HEK293T (cell line): ENCODE measurements at regions not wholly inside any gene's neighbourhood (a gene's known extent, or its start where the extent isn't known, plus 50 kb on each side); places are given as distances from the start of the nearest gene placed in this dataset.
"Not testable (repeated sequence)": the region's sequence is repeated elsewhere in the genome, so short reads cannot be mapped to it uniquely, and the experiment has no call there.

Source experiments
- ARNT ChIP-seq: fragments of 450-650 bp; IDR thresholded peaks from 2 replicates; pipeline ENCODE4 v1.6.1; 2017; ENCODE audit warnings: mild to moderate bottlenecking
- BHLHE40 ChIP-seq: fragments of 450-650 bp; IDR thresholded peaks from 2 replicates; pipeline ENCODE4 v1.6.1; 2016; ENCODE audit warnings: mild to moderate bottlenecking, moderate library complexity, borderline replicate concordance
- CTBP1 ChIP-seq: fragments of 450-650 bp; IDR thresholded peaks from 2 replicates; pipeline ENCODE4 v1.6.1; 2016; ENCODE audit warnings: borderline replicate concordance
- ELF4 ChIP-seq: fragments of 450-650 bp; IDR thresholded peaks from 2 replicates; pipeline ENCODE4 v1.6.1; 2017; ENCODE audit warnings: antibody characterized with exemption
- FOXK2 ChIP-seq: fragments of 450-650 bp; IDR thresholded peaks from 2 replicates; pipeline ENCODE4 v1.6.1; 2016; ENCODE audit warnings: mild to moderate bottlenecking
- FOXM1 ChIP-seq: fragments of 450-650 bp; IDR thresholded peaks from 2 replicates; pipeline ENCODE4 v1.6.1; 2017; ENCODE audit warnings: mild to moderate bottlenecking, borderline replicate concordance
- L3MBTL2 ChIP-seq: fragments of 450-650 bp; conservative IDR thresholded peaks from 2 replicates; pipeline ENCODE4 v1.6.1; 2016; ENCODE audit warnings: mild to moderate bottlenecking
- LEF1 ChIP-seq: fragments of 450-650 bp; IDR thresholded peaks from 2 replicates; pipeline ENCODE4 v1.6.1; 2017; ENCODE audit warnings: mild to moderate bottlenecking, borderline replicate concordance
- NFRKB ChIP-seq: fragments of 450-650 bp; IDR thresholded peaks from 2 replicates; pipeline ENCODE4 v1.6.1; 2016; ENCODE audit warnings: mild to moderate bottlenecking, moderate library complexity
- PKNOX1 ChIP-seq: fragments of 450-650 bp; IDR thresholded peaks from 2 replicates; pipeline ENCODE4 v1.6.1; 2016
- SP1 ChIP-seq: fragments of 450-650 bp; IDR thresholded peaks from 2 replicates; pipeline ENCODE4 v1.6.1; 2017
- SUZ12 ChIP-seq: fragments of 450-650 bp; IDR thresholded peaks from 2 replicates; pipeline ENCODE4 v1.6.1; 2016; ENCODE audit warnings: mild to moderate bottlenecking
- TARDBP ChIP-seq: fragments of 450-650 bp; IDR thresholded peaks from 2 replicates; pipeline ENCODE4 v1.6.1; 2016
- ZNF384 ChIP-seq: fragments of 450-650 bp; IDR thresholded peaks from 2 replicates; pipeline ENCODE4 v1.6.1; 2016

GRCh38 chr4:128741748-128742147, 67.8 kb upstream of the JADE1 start:
- TF ChIP-seq SP1, ARNT, FOXM1, TARDBP, L3MBTL2, NFRKB, ELF4, FOXK2, BHLHE40, SUZ12, LEF1, ZNF384, CTBP1, PKNOX1: not testable (repeated sequence)
